ENCODE measurements at regions not wholly inside any gene's neighbourhood (a gene's known extent, or its start where the extent isn't known, plus 50 kb on each side); places are given as distances from the start of the nearest gene placed in this dataset.

GRCh38 chr18:55779691-55780585, 191.9 kb upstream of the TCF4 start:
- no peak for TF ChIP-seq POLR2A (IDR thresholded peaks at IDR 0.05)
- TF ChIP-seq, protein P1, sequence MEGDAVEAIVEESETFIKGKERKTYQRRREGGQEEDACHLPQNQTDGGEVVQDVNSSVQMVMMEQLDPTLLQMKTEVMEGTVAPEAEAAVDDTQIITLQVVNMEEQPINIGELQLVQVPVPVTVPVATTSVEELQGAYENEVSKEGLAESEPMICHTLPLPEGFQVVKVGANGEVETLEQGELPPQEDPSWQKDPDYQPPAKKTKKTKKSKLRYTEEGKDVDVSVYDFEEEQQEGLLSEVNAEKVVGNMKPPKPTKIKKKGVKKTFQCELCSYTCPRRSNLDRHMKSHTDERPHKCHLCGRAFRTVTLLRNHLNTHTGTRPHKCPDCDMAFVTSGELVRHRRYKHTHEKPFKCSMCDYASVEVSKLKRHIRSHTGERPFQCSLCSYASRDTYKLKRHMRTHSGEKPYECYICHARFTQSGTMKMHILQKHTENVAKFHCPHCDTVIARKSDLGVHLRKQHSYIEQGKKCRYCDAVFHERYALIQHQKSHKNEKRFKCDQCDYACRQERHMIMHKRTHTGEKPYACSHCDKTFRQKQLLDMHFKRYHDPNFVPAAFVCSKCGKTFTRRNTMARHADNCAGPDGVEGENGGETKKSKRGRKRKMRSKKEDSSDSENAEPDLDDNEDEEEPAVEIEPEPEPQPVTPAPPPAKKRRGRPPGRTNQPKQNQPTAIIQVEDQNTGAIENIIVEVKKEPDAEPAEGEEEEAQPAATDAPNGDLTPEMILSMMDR (IDR thresholded peaks at IDR 0.05), result peak in 1 of 6 experiments; percentile 29
- intact Hi-C loops (cut with DNase I), result loop anchor here in 1 of 2 donors (10.0 kb wide), 1 partner anchor 435 kb away; no protein-coding TSS in a partner anchor
- peak overlapping the region in 1 of 5 donors; percentile 45 for H3K27ac ChIP-seq

DNA sequence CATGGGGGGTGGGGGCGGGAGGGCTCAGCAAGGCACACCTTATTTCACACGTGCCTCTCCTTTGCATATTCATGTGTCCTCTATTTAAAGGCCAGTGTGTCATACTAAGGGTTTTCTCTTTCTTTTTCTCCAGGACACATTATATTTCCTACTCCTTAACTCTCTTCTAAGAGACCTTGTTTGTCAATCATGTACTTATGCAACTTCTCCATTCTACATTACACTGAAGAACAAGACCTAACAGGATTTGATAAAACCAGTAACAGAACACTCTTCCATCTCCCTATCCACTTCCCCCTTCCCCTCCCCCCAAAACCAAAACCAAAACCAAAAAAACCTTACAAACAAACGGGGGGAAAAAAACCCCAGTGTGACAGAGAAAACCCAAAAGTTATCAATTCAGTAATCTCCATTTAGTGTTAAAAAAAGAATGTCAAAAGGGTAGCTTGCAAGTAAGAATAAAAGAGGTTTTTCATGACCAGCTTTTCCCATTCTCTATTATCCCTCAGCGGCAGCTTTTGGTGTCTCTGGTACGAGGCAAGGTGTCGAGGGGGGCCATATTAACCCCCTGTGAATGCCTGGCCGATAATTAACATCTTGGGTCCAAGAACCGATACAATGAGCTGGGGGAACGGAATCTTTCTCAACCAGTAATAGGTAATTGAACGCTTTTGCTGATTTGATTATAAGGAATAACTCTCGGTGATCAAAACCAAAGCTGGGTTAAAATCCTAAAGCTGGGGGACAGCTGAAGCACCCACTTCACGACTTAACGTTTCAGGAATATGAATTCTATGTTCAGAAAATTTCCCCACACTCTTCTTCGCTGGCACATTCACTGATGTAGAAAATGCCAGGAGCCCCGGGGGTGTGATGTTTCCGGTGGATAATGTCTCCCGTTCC, 191.0 kb upstream of the TCF4 start:
- peaks cover 0 to 6% of the 10 kb centered on the region in 2 donors for H3K4me1 ChIP-seq (replicated peaks in 1 of 2)
- H3K27ac ChIP-seq, result peak overlapping the region in 1 of 5 donors; percentile 45
- H3K9me3 ChIP-seq (replicated peaks in 1 of 3), result no peaks in the 10 kb centered on the region
- TF ChIP-seq, protein P1 (IDR thresholded peaks at IDR 0.05), result no peak
- TF ChIP-seq POLR2A (IDR thresholded peaks at IDR 0.05), result no peak
- peak overlapping the region in 1 of 4 donors; percentile 65 for H3K4me3 ChIP-seq
- H3K27me3 ChIP-seq, result peaks cover 17% of the 10 kb centered on the region
- intact Hi-C loops (cut with DNase I), result no loop called here
- no peaks in the 10 kb centered on the region for H3K36me3 ChIP-seq (replicated peaks in 1 of 2)
- WGBS, 4 donors, result 34 to 52% (median 42%) methylated on average over 17 of the region's 17 CpGs
- DNase-seq, result peak in 1 of 7 donors; percentile 2

More at GRCh38 chr18:55779691-55780585, 191.9 kb upstream of the TCF4 start:
- WGBS, 4 donors, result 3 to 4% (median 3%) methylated on average over 14 to 88 of the region's 88 CpGs
- DNase-seq, result peak in 5 of 7 donors; percentile 6 to 55 (median 16)
- H3K9me3 ChIP-seq (replicated peaks in 1 of 3), result no peaks in the 10 kb centered on the region
- no peaks in the 10 kb centered on the region for H3K36me3 ChIP-seq (replicated peaks in 1 of 2)
- H3K4me3 ChIP-seq, result peak overlapping the region in 1 of 4 donors; percentile 65
- peaks cover 17% of the 10 kb centered on the region for H3K27me3 ChIP-seq
- peaks cover 0 to 6% of the 10 kb centered on the region in 2 donors for H3K4me1 ChIP-seq (replicated peaks in 1 of 2)

- 78 to 86% (median 82%) methylated on average over 5 of the region's 5 CpGs for WGBS, 4 donors
- no peak for DNase-seq
- no peaks in the 10 kb centered on the region for H3K9me3 ChIP-seq (replicated peaks in 1 of 3)
- no peak overlapping the region for H3K27ac ChIP-seq
- H3K4me3 ChIP-seq, result no peak overlapping the region
- intact Hi-C loops (cut with DNase I), result no loop called here
- no peaks in the 10 kb centered on the region for H3K36me3 ChIP-seq (replicated peaks in 1 of 2)
- H3K27me3 ChIP-seq, result peaks cover 17% of the 10 kb centered on the region
- TF ChIP-seq POLR2A (IDR thresholded peaks at IDR 0.05), result no peak
- TF ChIP-seq, protein P1 (IDR thresholded peaks at IDR 0.05), result no peak
- peaks cover 0 to 6% of the 10 kb centered on the region in 2 donors for H3K4me1 ChIP-seq (replicated peaks in 1 of 2)
These were observed 189.8 kb upstream of the TCF4 start for GRCh38 chr18:55777666-55778304.
